LHCN-M2 (cell line): ENCODE measurements at regions not wholly inside any gene's neighbourhood (a gene's known extent, or its start where the extent isn't known, plus 50 kb on each side); places are given as distances from the start of the nearest gene placed in this dataset.

Experiments used
- DNase-seq: peaks from one replicate; pipeline ENCODE4 v3.0.0-alpha.2; 2012; ENCODE audit warnings: low read depth

- DNase-seq = no peak
Observed at GRCh38 chr15:60057554-60057953, 53.4 kb downstream of the FOXB1 start.

GRCh38 chr15:60059186-60059585, 55.1 kb downstream of the FOXB1 start:
- DNase-seq = no peak

GRCh38 chr15:60061758-60062157, 57.6 kb downstream of the FOXB1 start:
- DNase-seq = no peak

GRCh38 chr15:60062826-60063225, 58.7 kb downstream of the FOXB1 start:
- DNase-seq = peak; percentile 58

GRCh38 chr15:60065951-60066350, 61.8 kb downstream of the FOXB1 start:
- no peak for DNase-seq

- peak; percentile 70 for DNase-seq
Observed at GRCh38 chr15:60070838-60071493, 66.9 kb downstream of the FOXB1 start.

GRCh38 chr15:60072826-60073465, 68.8 kb downstream of the FOXB1 start:
- no peak for DNase-seq

- no peak for DNase-seq
Observed at GRCh38 chr15:60073466-60073840, 69.3 kb downstream of the FOXB1 start.

GRCh38 chr15:60074181-60074885, 70.2 kb downstream of the FOXB1 start:
- no peak for DNase-seq

GRCh38 chr15:60076045-60076444, 71.9 kb downstream of the FOXB1 start:
- DNase-seq = no peak

GRCh38 chr15:60076582-60077276, 72.6 kb downstream of the FOXB1 start:
- DNase-seq = no peak

- DNase-seq = no peak
Observed at GRCh38 chr15:60077581-60078359, 73.7 kb downstream of the FOXB1 start.

GRCh38 chr15:60079210-60079609, 75.1 kb downstream of the FOXB1 start:
- DNase-seq = no peak

GRCh38 chr15:60081976-60082375, 77.9 kb downstream of the FOXB1 start:
- DNase-seq = no peak

GRCh38 chr15:60083318-60083717, 79.2 kb downstream of the FOXB1 start:
- no peak for DNase-seq

GRCh38 chr15:60086681-60087429, 82.7 kb downstream of the FOXB1 start:
- DNase-seq = no peak

- no peak for DNase-seq
Observed at GRCh38 chr15:60087561-60087960, 83.5 kb downstream of the FOXB1 start.

GRCh38 chr15:60090747-60091146, 86.6 kb downstream of the FOXB1 start:
- no peak for DNase-seq

- peak; percentile 77 for DNase-seq
Observed at GRCh38 chr15:60091157-60091556, 87.0 kb downstream of the FOXB1 start.

- no peak for DNase-seq
Observed at GRCh38 chr15:60091911-60092310, 87.8 kb downstream of the FOXB1 start.
